ENCODE measurements at regions not wholly inside any gene's neighbourhood (a gene's known extent, or its start where the extent isn't known, plus 50 kb on each side); places are given as distances from the start of the nearest gene placed in this dataset.

DNA sequence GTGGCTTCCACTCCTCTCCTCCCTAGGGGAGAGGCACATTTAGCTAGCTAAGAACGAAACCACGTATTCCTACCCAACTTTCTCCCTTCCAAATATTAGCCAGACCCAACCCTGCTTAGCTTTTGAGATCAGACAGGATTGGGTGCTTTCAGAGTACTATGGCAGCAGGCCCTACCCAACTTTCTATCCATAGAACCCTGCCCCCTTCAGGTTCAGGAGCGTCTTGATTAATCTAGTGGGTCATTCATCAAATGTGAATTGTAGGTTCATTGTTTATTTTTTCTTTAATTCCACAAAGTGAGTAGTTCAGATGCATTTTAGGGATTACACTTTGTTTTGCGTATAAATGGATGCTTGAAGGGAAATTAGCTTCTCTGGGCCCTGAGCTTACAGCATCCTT is 188.3 kb downstream of the MIB1 start:
- no peak overlapping the region for H3K4me3 ChIP-seq (ENCODE audit: low read depth, low read length)
- TF ChIP-seq, protein P1, sequence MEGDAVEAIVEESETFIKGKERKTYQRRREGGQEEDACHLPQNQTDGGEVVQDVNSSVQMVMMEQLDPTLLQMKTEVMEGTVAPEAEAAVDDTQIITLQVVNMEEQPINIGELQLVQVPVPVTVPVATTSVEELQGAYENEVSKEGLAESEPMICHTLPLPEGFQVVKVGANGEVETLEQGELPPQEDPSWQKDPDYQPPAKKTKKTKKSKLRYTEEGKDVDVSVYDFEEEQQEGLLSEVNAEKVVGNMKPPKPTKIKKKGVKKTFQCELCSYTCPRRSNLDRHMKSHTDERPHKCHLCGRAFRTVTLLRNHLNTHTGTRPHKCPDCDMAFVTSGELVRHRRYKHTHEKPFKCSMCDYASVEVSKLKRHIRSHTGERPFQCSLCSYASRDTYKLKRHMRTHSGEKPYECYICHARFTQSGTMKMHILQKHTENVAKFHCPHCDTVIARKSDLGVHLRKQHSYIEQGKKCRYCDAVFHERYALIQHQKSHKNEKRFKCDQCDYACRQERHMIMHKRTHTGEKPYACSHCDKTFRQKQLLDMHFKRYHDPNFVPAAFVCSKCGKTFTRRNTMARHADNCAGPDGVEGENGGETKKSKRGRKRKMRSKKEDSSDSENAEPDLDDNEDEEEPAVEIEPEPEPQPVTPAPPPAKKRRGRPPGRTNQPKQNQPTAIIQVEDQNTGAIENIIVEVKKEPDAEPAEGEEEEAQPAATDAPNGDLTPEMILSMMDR (IDR thresholded peaks at IDR 0.05; ENCODE audit: low read depth, low read length) = no peak

DNA sequence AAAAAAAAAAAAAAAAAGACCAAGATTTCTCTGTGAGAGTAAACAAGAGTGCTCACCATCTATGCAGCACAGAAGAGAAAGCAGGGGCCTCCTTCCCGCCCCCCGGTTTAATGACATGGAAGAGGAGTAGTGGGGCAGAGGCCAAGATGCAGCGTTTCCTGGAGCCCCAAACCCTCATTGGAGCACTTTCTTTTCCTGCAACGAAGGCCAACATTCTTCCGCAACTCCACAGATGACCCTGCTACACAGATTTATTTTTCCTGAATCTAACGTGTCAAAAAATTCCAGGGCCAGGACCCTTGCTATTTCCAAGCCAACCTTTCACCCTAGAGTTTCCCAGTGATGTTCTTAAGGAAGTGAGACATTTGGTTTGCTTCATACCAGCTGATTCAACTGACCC is 189.6 kb downstream of the MIB1 start:
- H3K4me3 ChIP-seq (ENCODE audit: low read depth, low read length) = no peak overlapping the region
- TF ChIP-seq, protein P1 (IDR thresholded peaks at IDR 0.05; ENCODE audit: low read depth, low read length) = no peak

DNA sequence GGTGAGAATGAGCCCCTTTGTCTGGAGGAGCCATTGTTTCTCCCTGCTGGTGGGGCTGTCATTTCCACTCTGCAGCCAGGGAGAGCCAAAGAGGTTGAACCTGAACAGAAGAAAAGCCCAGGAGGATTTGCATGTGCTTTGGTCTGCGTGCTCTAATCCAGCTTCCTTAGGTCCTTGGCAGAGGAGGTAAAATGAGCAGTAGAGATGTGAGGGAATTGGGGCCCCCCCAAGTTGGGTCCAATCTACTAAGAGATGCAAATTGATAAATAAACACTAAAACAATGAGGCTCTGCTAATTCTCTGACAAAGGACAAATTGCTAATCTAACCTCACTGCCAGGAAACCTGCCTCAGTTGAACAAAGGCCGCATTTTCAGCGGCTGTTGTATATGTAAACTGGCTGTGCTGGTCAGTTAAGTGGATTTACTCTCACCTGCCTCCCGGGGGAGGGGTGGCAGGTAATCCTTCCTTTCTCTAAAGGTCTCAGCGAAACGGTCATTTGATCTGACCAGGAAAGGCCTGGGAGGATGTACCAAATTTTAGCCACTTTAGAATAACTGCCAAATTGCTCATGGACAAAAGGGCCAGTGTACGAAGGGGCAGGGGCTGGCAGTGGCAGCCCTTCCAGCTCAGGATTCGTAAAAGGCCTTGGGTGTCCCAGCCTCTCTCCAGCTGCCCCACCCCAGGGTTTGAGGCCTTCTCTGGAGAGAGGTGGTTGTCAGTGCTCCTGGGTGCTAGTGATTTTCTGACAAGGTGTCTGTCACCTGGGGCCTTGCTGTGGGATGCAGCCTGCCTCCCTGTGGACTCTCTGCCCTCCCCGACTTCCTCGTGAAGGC is 193.6 kb downstream of the MIB1 start:
- TF ChIP-seq, protein P1 (IDR thresholded peaks at IDR 0.05; ENCODE audit: low read depth, low read length) = no peak
- H3K4me3 ChIP-seq (ENCODE audit: low read depth, low read length) = no peak overlapping the region

DNA sequence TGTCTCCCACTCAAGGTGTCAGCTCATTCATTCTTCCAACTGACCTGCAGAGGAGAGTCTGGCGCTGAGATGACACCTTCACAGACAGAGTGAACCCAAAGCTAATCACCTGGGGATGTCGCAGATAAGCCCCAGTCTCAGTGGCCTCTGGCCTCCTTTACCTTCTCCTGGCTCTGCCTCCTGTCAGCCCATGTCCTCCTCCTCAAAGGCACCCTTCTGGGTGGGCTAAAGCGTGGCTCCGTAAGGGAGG is 194.1 kb downstream of the MIB1 start:
- TF ChIP-seq, protein P1 (IDR thresholded peaks at IDR 0.05; ENCODE audit: low read depth, low read length) = no peak
- no peak overlapping the region for H3K4me3 ChIP-seq (ENCODE audit: low read depth, low read length)

DNA sequence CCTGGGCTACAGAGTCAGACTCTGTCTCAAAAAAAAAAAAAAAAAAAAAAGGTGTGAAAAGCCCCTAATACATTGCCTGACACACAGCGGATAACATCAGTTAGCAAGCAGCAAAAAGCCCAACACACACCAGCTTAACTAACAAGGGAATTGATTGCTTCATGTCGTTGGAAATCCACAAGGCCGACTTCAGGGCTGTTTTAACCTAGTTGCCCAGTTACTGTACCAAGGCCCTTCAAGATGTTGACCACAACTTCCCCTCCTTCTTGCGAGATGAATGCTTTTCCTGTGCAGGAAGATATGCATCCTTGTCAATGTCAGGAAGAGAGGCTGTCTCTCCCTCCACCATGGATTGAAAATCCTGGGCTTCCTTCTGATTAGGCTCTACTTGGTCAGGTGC is 202.9 kb downstream of the MIB1 start:
- TF ChIP-seq, protein P1 (IDR thresholded peaks at IDR 0.05; ENCODE audit: low read depth, low read length) = no peak
- no peak overlapping the region for H3K4me3 ChIP-seq (ENCODE audit: low read depth, low read length)

DNA sequence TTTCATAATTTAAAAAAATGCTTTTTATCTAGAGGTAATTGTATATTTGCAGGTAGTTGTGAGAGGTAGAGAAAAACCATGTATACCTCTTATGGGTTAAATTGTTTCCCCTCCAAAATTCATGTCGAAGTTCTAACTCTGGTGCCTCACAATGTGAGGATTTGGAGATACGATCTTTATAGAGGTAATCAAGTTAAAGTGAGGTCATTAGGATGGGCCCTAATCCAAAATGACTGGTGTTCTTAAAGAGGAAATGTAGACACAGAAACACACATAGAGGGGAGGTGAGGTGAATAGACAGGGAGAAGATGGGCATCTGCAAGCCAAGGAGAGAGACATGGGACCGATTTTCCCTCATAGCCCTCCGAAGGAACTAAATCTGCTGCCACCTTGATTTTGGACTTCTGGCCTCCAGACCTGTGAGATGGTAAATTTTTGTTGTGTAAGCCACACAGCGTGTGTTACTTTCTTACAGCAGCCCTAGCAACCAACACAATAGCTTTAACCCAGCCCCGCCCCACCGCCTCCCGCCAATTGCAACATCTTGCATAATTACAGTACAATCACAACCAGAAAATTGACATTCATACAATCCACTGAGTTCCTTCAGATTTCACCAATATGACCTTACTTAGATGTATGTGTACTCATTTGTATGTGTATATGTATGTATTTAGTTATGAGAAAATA is 208.9 kb downstream of the MIB1 start:
- H3K4me3 ChIP-seq (ENCODE audit: low read depth, low read length) = no peak overlapping the region
- TF ChIP-seq, protein P1 (IDR thresholded peaks at IDR 0.05; ENCODE audit: low read depth, low read length) = no peak
